ENCODE measurements at regions not wholly inside any gene's neighbourhood (a gene's known extent, or its start where the extent isn't known, plus 50 kb on each side); places are given as distances from the start of the nearest gene placed in this dataset.

DNA sequence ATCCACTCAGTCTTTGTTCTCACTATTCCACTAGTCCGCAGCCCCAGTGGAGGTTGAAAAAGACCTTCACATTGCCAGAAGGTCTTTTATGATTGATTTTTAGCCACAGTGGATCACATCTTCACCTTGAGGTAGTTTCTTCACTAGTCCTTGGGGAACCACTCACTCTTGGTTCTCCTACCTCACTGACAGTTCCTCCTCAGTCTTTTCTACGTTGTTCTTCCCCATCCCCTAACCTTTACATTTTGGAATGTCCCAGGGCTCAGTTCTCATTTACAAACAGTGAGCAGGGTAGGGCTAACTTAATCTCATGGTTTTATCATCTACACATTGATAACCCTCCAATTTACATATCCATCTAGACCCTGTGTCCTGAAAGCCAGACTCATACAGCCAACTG is 316.4 kb upstream of the SORL1-AS1 start:
- intact Hi-C loops (cut with DNase I; ENCODE audit: low total_unique reads), result no loop called here
- Histone ChIP-seq H3K4me1 (no peaks in the 10 kb centered on the region), H3K4me3 (no peak overlapping the region), H3K9me3 (no peaks in the 10 kb centered on the region), H3K36me3 (no peaks in the 10 kb centered on the region), H3K27ac (no peak overlapping the region), H3K27me3 (no peaks in the 10 kb centered on the region)
- no peak for DNase-seq
- in situ Hi-C loops (cut with MboI; ENCODE audit: low pct_ligation_motif_present in 1 of 4, low pct_unique_long_range_greater_than_20kb in 1 of 4, low sequenced_read_pairs in 3 of 4), result no loop called here
- TF ChIP-seq, protein P1, sequence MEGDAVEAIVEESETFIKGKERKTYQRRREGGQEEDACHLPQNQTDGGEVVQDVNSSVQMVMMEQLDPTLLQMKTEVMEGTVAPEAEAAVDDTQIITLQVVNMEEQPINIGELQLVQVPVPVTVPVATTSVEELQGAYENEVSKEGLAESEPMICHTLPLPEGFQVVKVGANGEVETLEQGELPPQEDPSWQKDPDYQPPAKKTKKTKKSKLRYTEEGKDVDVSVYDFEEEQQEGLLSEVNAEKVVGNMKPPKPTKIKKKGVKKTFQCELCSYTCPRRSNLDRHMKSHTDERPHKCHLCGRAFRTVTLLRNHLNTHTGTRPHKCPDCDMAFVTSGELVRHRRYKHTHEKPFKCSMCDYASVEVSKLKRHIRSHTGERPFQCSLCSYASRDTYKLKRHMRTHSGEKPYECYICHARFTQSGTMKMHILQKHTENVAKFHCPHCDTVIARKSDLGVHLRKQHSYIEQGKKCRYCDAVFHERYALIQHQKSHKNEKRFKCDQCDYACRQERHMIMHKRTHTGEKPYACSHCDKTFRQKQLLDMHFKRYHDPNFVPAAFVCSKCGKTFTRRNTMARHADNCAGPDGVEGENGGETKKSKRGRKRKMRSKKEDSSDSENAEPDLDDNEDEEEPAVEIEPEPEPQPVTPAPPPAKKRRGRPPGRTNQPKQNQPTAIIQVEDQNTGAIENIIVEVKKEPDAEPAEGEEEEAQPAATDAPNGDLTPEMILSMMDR (IDR thresholded peaks at IDR 0.05), result no peak
- TF ChIP-seq EP300 (IDR thresholded peaks at IDR 0.05; ENCODE audit: low read depth), result no peak
- TF ChIP-seq POLR2A (IDR thresholded peaks at IDR 0.05), result no peak
- no peak for TF ChIP-seq POLR2AphosphoS5 (IDR thresholded peaks at IDR 0.05)
- WGBS, 2 donors (ENCODE audit: low coverage in 1 of 2), result 78 to 81% methylated on average over 2 of the region's 2 CpGs

DNA sequence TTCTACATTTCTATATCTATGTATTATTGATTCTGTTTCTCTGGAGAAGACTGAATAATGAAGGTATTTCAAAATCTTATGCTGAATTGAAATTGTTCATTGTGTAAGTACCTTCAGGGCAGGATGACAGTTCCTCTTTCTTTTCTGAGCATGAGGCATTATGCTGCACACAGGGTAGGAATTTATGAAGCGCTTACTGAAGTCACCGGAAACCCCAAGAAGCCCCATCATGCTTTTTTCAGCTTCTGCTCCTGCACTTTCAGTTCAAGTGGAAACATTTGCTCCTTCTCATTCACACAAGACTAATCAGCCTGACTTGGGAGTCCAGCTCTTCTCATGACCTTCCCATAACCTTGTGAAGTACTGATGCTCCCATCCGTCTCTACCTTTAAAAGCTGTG is 314.7 kb upstream of the SORL1-AS1 start:
- in situ Hi-C loops (cut with MboI; ENCODE audit: low pct_ligation_motif_present in 1 of 4, low pct_unique_long_range_greater_than_20kb in 1 of 4, low sequenced_read_pairs in 3 of 4) (no loop called here), intact Hi-C loops (cut with DNase I; ENCODE audit: low total_unique reads) (no loop called here)
- 68 to 70% methylated on average over 2 to 3 of the region's 3 CpGs for WGBS, 2 donors (ENCODE audit: low coverage in 1 of 2)
- no peak for DNase-seq
- TF ChIP-seq POLR2A (IDR thresholded peaks at IDR 0.05) (no peak), POLR2AphosphoS5 (IDR thresholded peaks at IDR 0.05) (no peak), EP300 (IDR thresholded peaks at IDR 0.05; ENCODE audit: low read depth) (no peak)
- TF ChIP-seq, protein P1 (IDR thresholded peaks at IDR 0.05), result no peak
- Histone ChIP-seq H3K4me1 (peaks cover 0 to 6% (median 2%) of the 10 kb centered on the region in 4 donors), H3K4me3 (no peak overlapping the region), H3K27ac (no peak overlapping the region), H3K27me3 (no peaks in the 10 kb centered on the region), H3K36me3 (no peaks in the 10 kb centered on the region), H3K9me3 (no peaks in the 10 kb centered on the region)

- Histone ChIP-seq H3K36me3 (no peaks in the 10 kb centered on the region), H3K4me1 (peaks cover 0 to 6% (median 2%) of the 10 kb centered on the region in 4 donors), H3K4me3 (no peak overlapping the region), H3K27ac (no peak overlapping the region), H3K9me3 (no peaks in the 10 kb centered on the region), H3K27me3 (no peaks in the 10 kb centered on the region)
- in situ Hi-C loops (cut with MboI; ENCODE audit: low pct_ligation_motif_present in 1 of 4, low pct_unique_long_range_greater_than_20kb in 1 of 4, low sequenced_read_pairs in 3 of 4), result no loop called here
- WGBS, 2 donors (ENCODE audit: low coverage in 1 of 2), result 50 to 57% methylated on average over 4 of the region's 4 CpGs
- no peak for DNase-seq
- intact Hi-C loops (cut with DNase I; ENCODE audit: low total_unique reads), result no loop called here
- TF ChIP-seq, protein P1 (IDR thresholded peaks at IDR 0.05), result no peak
- TF ChIP-seq POLR2AphosphoS5 (IDR thresholded peaks at IDR 0.05) (no peak), EP300 (IDR thresholded peaks at IDR 0.05; ENCODE audit: low read depth) (no peak), POLR2A (IDR thresholded peaks at IDR 0.05) (no peak)
Measured at GRCh38 chr11:121766991-121767390, 314.2 kb upstream of the SORL1-AS1 start.

GRCh38 chr11:121766166-121766565 is 313.4 kb upstream of the SORL1-AS1 start:
- intact Hi-C loops (cut with DNase I; ENCODE audit: low total_unique reads) (no loop called here), in situ Hi-C loops (cut with MboI; ENCODE audit: low pct_ligation_motif_present in 1 of 4, low pct_unique_long_range_greater_than_20kb in 1 of 4, low sequenced_read_pairs in 3 of 4) (no loop called here)
- H3K9me3 ChIP-seq, result no peaks in the 10 kb centered on the region
- peaks cover 0 to 6% (median 2%) of the 10 kb centered on the region in 4 donors for H3K4me1 ChIP-seq
- no peak overlapping the region for H3K27ac ChIP-seq
- H3K27me3 ChIP-seq, result no peaks in the 10 kb centered on the region
- no peaks in the 10 kb centered on the region for H3K36me3 ChIP-seq
- DNase-seq, result no peak
- whole genome bisulfite sequencing, 2 donors (ENCODE audit: low coverage in 1 of 2), result 80 to 93% methylated on average over 2 to 16 of the region's 16 CpGs
- TF ChIP-seq EP300 (IDR thresholded peaks at IDR 0.05; ENCODE audit: low read depth) (no peak), POLR2AphosphoS5 (IDR thresholded peaks at IDR 0.05) (no peak), POLR2A (IDR thresholded peaks at IDR 0.05) (no peak)
- TF ChIP-seq, protein P1 (IDR thresholded peaks at IDR 0.05), result no peak
- no peak overlapping the region for H3K4me3 ChIP-seq

Measured in transverse colon (tissue), 4 donors.